ENCODE measurements at regions not wholly inside any gene's neighbourhood (a gene's known extent, or its start where the extent isn't known, plus 50 kb on each side); places are given as distances from the start of the nearest gene placed in this dataset.

- TF ChIP-seq POLR2A (IDR thresholded peaks at IDR 0.05; ENCODE audit: extremely low read depth, insufficient read length), result no peak
- TF ChIP-seq CTCF (IDR thresholded peaks at IDR 0.05; ENCODE audit: low read depth, low read length), result no peak
- no peak for TF ChIP-seq MAX (IDR thresholded peaks at IDR 0.05; ENCODE audit: low read depth, low read length)
- TF ChIP-seq MYC (IDR thresholded peaks at IDR 0.05; ENCODE audit: low read depth, low read length), result no peak
Observed at GRCh38 chr22:47276450-47276820, 514.0 kb downstream of the TBC1D22A start.

Measured in NB4 (cell line).